ENCODE measurements at regions not wholly inside any gene's neighbourhood (a gene's known extent, or its start where the extent isn't known, plus 50 kb on each side); places are given as distances from the start of the nearest gene placed in this dataset.
A peak's percentile ranks its signal among the peaks of the same experiment; 100 is the strongest.
"Not testable (repeated sequence)": the region's sequence is repeated elsewhere in the genome, so short reads cannot be mapped to it uniquely, and the experiment has no call there.

DNA sequence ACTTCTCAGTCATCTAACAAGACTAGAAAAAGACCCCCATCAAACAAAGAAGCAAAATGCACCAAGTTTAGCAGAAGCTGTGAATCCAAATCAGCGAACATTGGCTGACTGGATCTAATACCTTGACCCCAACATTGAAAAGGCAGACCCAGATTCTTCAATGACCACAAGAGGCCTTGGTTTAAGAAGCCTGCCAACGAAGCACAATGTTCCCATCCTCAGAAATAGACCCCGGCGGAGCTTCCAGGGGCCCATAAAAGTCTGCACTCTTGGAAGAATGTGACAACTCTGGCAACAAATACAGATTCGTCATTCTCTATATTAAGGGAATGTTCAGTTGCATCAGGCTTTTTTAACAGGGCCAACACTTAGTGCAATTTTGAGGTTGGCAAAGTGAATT, 112.8 kb upstream of the BCL6 start:
- H3K36me3 ChIP-seq (ENCODE audit: control insufficient read depth, low read depth, low read length), result no peaks in the 10 kb centered on the region
- no peak overlapping the region for H3K4me3 ChIP-seq (ENCODE audit: low read length)
- H3K4me1 ChIP-seq (ENCODE audit: control insufficient read depth, low read depth, low read length), result peaks cover 8% of the 10 kb centered on the region
- H3K27me3 ChIP-seq (ENCODE audit: control insufficient read depth, insufficient read depth, low read length), result no peaks in the 10 kb centered on the region
- H3K9me3 ChIP-seq (ENCODE audit: control insufficient read depth, low read depth, low read length), result no peaks in the 10 kb centered on the region
- no peak overlapping the region for H3K9ac ChIP-seq (ENCODE audit: low read length)
- H3K27ac ChIP-seq (ENCODE audit: low read length), result no peak overlapping the region

DNA sequence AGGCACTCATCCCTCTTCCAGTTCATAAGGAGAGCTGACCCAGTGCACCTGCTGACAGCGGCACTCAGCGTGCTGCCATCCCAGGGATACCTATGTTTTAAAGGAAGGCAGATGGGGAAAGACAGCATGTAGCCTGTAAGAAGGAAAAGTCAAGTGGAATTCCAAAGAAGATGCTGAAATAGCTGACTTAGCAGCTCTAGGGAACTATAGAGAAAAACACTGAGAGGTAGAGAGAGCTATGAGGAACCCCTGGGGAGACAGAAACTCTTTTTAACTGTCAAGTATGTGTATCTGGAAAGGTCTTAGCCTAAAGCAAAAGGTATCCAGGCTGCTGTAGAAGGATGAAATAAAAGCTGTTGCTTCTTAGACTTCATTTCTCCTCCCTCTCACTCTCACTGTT, 113.4 kb upstream of the BCL6 start:
- Histone ChIP-seq H3K27ac (ENCODE audit: low read length) (no peak overlapping the region), H3K9me3 (ENCODE audit: control insufficient read depth, low read depth, low read length) (no peaks in the 10 kb centered on the region), H3K27me3 (ENCODE audit: control insufficient read depth, insufficient read depth, low read length) (no peaks in the 10 kb centered on the region), H3K4me3 (ENCODE audit: low read length) (no peak overlapping the region), H3K36me3 (ENCODE audit: control insufficient read depth, low read depth, low read length) (no peaks in the 10 kb centered on the region), H3K4me1 (ENCODE audit: control insufficient read depth, low read depth, low read length) (peaks cover 8% of the 10 kb centered on the region), H3K9ac (ENCODE audit: low read length) (no peak overlapping the region)

DNA sequence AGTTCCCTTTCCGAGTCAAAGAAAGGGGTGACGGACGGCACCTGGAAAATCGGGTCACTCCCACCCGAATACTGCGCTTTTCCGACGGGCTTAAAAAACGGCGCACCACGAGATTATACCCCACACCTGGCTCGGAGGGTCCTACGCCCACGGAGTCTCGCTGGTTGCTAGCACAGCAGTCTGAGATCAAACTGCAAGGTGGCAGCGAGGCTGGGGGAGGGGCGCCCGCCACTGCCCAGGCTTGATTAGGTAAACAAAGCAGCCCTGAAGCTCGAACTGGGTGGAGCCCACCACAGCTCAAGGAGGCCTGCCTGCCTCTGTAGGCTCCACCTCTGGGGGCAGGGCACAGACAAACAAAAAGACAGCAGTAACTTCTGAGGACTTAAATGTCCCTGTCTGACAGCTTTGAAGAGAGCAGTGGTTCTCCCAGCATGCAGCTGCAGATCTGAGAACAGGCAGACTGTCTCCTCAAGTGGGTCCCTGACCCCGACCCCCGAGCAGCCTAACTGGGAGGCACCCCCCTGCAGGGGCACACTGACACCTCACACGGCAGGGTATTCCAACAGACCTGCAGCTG, 117.5 kb upstream of the BCL6 start:
- H3K27ac ChIP-seq (ENCODE audit: low read length); H3K9me3 ChIP-seq (ENCODE audit: control insufficient read depth, low read depth, low read length); H3K27me3 ChIP-seq (ENCODE audit: control insufficient read depth, insufficient read depth, low read length); H3K36me3 ChIP-seq (ENCODE audit: control insufficient read depth, low read depth, low read length); H3K4me1 ChIP-seq (ENCODE audit: control insufficient read depth, low read depth, low read length): not testable (repeated sequence)
- Histone ChIP-seq H3K9ac (ENCODE audit: low read length) (peak overlapping the region; percentile 54), H3K4me3 (ENCODE audit: low read length) (peak overlapping the region; percentile 56)

DNA sequence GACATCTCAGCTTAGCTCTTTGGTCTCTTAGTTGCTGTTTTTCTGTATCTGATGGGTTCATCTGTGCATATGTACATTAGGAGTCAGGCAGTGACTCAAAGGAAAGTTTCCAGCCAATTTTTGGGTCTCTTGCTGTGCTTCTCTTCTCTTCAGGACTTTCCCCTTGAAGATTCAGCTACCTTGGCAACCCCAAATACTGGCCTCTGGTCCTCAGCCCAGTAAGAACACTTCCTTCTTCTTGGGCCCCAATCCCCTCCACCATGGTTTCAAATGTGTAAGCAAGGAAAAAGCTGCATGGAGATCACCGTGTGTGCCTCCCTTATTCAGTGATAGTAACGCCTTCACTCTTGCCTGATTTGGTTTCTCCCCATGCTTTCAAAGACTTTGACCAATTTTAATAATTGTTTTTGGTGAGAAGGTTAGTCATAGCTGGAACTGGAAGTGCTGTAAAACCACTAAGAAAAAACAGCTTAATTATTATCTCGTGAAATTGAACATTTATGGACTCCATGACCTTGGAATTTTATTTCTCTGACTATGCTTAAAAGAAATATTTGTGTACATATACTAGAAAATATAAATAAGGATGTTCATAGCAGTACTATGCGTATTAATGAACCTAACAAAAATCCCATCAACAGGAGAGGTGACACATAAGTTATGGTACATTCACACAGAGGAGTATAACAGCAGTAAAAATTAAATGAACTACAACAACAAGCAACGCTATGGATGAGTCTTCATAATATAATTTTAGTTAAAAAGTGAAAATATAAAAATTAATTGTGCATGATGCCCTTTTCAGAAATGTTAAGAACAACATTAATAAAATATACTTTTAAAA, 125.3 kb upstream of the BCL6 start:
- Histone ChIP-seq H3K36me3 (ENCODE audit: control insufficient read depth, low read depth, low read length) (no peaks in the 10 kb centered on the region), H3K9me3 (ENCODE audit: control insufficient read depth, low read depth, low read length) (no peaks in the 10 kb centered on the region), H3K4me1 (ENCODE audit: control insufficient read depth, low read depth, low read length) (no peaks in the 10 kb centered on the region), H3K9ac (ENCODE audit: low read length) (no peak overlapping the region), H3K27ac (ENCODE audit: low read length) (no peak overlapping the region), H3K4me3 (ENCODE audit: low read length) (no peak overlapping the region), H3K27me3 (ENCODE audit: control insufficient read depth, insufficient read depth, low read length) (no peaks in the 10 kb centered on the region)

DNA sequence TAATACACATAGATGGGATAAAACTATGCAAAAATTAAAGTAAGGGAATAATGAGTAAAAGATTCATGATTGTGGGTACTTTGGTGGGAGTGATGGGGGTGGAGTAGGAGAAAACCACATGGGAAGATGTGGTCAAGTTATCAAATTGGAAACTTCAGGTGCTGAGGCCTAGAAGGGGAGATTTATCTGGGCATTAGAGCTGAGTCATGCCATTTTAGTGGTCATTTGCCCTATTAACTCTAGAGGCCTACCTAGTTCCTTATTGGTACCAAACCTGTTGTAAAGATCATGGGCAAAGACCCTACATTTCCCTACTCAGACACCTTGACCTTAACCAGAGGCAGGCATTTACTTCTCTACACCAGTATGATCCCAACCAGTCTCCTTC, 125.9 kb upstream of the BCL6 start:
- Histone ChIP-seq H3K27me3 (ENCODE audit: control insufficient read depth, insufficient read depth, low read length) (no peaks in the 10 kb centered on the region), H3K4me3 (ENCODE audit: low read length) (no peak overlapping the region), H3K4me1 (ENCODE audit: control insufficient read depth, low read depth, low read length) (no peaks in the 10 kb centered on the region), H3K27ac (ENCODE audit: low read length) (no peak overlapping the region), H3K9me3 (ENCODE audit: control insufficient read depth, low read depth, low read length) (no peaks in the 10 kb centered on the region), H3K36me3 (ENCODE audit: control insufficient read depth, low read depth, low read length) (no peaks in the 10 kb centered on the region), H3K9ac (ENCODE audit: low read length) (no peak overlapping the region)

DNA sequence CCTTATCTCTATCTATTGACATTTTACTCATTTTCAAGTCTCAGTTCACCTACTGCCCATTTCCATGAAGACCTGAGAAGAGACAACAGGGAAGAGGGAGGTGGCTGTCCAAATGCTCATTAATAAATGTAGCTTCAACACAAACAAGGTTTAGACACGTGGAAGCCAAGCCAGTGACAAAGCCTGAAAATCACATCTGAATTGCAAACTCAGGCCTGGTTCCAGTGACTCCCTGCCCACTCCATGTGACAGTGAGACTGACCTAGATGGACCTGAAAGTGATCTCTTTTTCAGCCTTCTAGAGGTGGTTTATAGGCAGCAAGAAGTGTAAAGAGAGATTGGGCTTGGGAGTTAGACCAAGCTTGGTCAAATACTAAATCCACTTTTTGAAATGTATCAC, 126.6 kb upstream of the BCL6 start:
- Histone ChIP-seq H3K9me3 (ENCODE audit: control insufficient read depth, low read depth, low read length) (no peaks in the 10 kb centered on the region), H3K9ac (ENCODE audit: low read length) (no peak overlapping the region), H3K4me1 (ENCODE audit: control insufficient read depth, low read depth, low read length) (no peaks in the 10 kb centered on the region), H3K27me3 (ENCODE audit: control insufficient read depth, insufficient read depth, low read length) (no peaks in the 10 kb centered on the region), H3K36me3 (ENCODE audit: control insufficient read depth, low read depth, low read length) (no peaks in the 10 kb centered on the region), H3K4me3 (ENCODE audit: low read length) (no peak overlapping the region), H3K27ac (ENCODE audit: low read length) (no peak overlapping the region)

DNA sequence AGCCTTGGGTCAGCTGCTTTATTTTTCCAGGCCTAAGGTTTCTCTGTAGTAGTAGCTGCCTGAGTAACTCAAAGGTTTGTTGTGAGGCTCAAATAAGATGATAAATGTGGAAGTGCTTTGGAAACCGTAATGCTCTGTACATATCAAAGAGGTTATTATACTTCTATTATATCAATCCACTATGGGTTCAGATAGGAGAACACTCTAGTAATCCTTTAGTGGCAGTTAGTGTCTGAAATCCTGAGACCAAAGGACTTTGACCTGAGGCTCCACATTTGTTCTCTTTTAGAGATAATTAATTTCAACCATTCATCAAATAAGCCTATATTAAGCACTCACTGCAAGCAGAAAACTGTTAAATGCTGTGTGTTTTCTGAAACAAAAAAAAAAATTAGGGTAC, 128.6 kb upstream of the BCL6 start:
- no peak overlapping the region for H3K9ac ChIP-seq (ENCODE audit: low read length)
- no peaks in the 10 kb centered on the region for H3K4me1 ChIP-seq (ENCODE audit: control insufficient read depth, low read depth, low read length)
- no peak overlapping the region for H3K27ac ChIP-seq (ENCODE audit: low read length)
- no peaks in the 10 kb centered on the region for H3K36me3 ChIP-seq (ENCODE audit: control insufficient read depth, low read depth, low read length)
- H3K4me3 ChIP-seq (ENCODE audit: low read length), result no peak overlapping the region
- H3K9me3 ChIP-seq (ENCODE audit: control insufficient read depth, low read depth, low read length), result no peaks in the 10 kb centered on the region
- no peaks in the 10 kb centered on the region for H3K27me3 ChIP-seq (ENCODE audit: control insufficient read depth, insufficient read depth, low read length)

DNA sequence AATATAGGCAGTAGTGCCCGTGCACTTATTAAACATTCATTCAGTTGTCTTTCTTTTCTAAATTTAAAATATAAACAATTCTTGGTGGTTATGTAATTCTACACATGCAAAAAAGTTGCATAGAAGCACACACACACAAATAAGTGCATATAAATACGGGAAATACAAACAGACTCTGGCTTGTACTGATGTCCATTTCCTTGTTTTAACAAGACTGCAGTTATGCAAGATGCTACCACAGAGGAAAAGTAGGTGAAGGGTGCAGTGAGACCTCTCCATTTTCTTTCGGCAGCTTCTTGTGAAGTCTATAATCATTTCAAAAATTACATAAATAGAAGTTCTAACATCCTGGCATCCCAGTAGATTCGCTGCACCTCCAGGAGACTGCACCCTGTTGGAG, 130.6 kb upstream of the BCL6 start:
- Histone ChIP-seq H3K9ac (ENCODE audit: low read length) (no peak overlapping the region), H3K27ac (ENCODE audit: low read length) (no peak overlapping the region), H3K4me3 (ENCODE audit: low read length) (no peak overlapping the region), H3K4me1 (ENCODE audit: control insufficient read depth, low read depth, low read length) (no peaks in the 10 kb centered on the region), H3K9me3 (ENCODE audit: control insufficient read depth, low read depth, low read length) (no peaks in the 10 kb centered on the region), H3K36me3 (ENCODE audit: control insufficient read depth, low read depth, low read length) (no peaks in the 10 kb centered on the region), H3K27me3 (ENCODE audit: control insufficient read depth, insufficient read depth, low read length) (no peaks in the 10 kb centered on the region)

DNA sequence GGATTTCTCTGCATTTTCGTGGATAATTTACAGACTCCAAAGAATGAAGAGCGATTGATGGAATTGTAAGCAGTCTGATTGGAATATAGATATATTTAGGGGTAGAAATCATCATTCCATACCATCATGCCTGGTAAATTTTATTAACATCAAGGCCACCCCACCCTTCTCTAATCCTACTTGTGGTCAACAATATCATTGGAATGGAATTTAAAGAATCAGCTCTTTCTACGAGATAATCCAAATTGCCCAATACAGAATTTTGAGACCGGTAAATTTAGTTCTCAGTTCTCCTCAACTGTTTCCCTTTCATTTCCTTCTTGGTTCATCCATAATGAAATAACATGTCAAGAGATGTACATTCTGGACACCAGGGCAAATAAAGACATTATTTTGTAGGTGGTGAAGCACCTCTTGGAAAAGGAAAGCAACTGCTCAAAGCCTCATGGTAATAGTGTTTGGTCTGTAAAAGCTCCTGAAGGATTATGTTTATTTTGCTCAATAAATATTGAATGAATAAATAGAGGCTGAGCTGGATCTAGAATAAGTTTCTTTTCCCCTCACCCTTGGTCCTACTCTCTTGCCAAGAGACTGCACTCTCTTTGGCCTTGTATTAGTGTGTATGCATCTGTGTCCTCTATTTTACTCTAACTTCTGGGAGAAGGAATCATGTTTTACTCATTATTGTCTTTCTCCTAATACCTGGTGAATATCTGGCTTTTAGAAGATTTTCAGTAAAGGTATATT, 133.7 kb upstream of the BCL6 start:
- Histone ChIP-seq H3K36me3 (ENCODE audit: control insufficient read depth, low read depth, low read length) (no peaks in the 10 kb centered on the region), H3K9ac (ENCODE audit: low read length) (no peak overlapping the region), H3K4me3 (ENCODE audit: low read length) (no peak overlapping the region), H3K4me1 (ENCODE audit: control insufficient read depth, low read depth, low read length) (no peaks in the 10 kb centered on the region), H3K27ac (ENCODE audit: low read length) (no peak overlapping the region), H3K9me3 (ENCODE audit: control insufficient read depth, low read depth, low read length) (no peaks in the 10 kb centered on the region), H3K27me3 (ENCODE audit: control insufficient read depth, insufficient read depth, low read length) (no peaks in the 10 kb centered on the region)

DNA sequence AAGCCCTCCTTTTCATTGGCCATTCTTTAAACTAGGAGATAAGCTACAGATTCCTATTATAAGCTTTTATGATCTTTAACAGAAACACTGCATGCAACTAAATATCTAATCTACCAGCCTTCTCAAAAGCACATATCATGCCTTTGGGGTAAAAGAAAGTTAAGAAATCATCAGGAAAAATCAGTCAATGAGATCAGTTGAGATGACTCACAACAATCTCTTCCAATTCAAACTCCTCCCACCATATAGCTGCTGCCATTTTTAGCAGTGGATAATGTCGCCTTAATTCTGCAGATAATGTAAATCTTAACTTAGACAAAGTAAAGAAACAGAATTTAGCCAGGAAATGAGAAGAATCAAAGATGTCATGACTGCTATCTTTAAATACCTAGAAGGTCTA, 135.2 kb upstream of the BCL6 start:
- Histone ChIP-seq H3K4me1 (ENCODE audit: control insufficient read depth, low read depth, low read length) (no peaks in the 10 kb centered on the region), H3K27me3 (ENCODE audit: control insufficient read depth, insufficient read depth, low read length) (no peaks in the 10 kb centered on the region), H3K9ac (ENCODE audit: low read length) (no peak overlapping the region), H3K27ac (ENCODE audit: low read length) (no peak overlapping the region), H3K36me3 (ENCODE audit: control insufficient read depth, low read depth, low read length) (no peaks in the 10 kb centered on the region), H3K4me3 (ENCODE audit: low read length) (no peak overlapping the region), H3K9me3 (ENCODE audit: control insufficient read depth, low read depth, low read length) (no peaks in the 10 kb centered on the region)

DNA sequence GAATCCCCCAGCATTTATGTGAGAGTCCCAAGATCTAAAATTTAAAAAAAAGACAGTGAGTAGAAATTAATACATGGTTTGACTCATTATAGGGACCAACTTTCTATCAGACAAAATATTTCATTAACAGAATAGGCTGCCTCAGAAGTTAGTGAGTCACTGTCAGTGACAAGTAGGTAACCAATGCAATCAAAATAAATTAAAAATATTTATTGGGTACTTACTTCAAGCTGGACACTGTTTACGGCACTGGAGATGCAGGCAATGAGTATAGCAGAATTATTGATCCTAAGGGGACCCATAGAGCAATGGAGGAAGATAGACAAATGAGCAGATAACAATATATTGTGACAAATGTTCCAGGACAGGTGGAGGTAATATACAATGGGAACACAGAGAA, 135.6 kb upstream of the BCL6 start:
- Histone ChIP-seq H3K9me3 (ENCODE audit: control insufficient read depth, low read depth, low read length) (peaks cover 1% of the 10 kb centered on the region), H3K9ac (ENCODE audit: low read length) (no peak overlapping the region), H3K4me1 (ENCODE audit: control insufficient read depth, low read depth, low read length) (no peaks in the 10 kb centered on the region), H3K36me3 (ENCODE audit: control insufficient read depth, low read depth, low read length) (no peaks in the 10 kb centered on the region), H3K4me3 (ENCODE audit: low read length) (no peak overlapping the region), H3K27ac (ENCODE audit: low read length) (no peak overlapping the region), H3K27me3 (ENCODE audit: control insufficient read depth, insufficient read depth, low read length) (no peaks in the 10 kb centered on the region)
